COLO668 (cell line): ENCODE measurements at regions not wholly inside any gene's neighbourhood (a gene's known extent, or its start where the extent isn't known, plus 50 kb on each side); places are given as distances from the start of the nearest gene placed in this dataset.

Experiments used
- DNase-seq: peaks from one replicate; lab custom pipeline; 2025; ENCODE audit not compliant: unreplicated experiment; lab: John Stamatoyannopoulos, UW

DNA sequence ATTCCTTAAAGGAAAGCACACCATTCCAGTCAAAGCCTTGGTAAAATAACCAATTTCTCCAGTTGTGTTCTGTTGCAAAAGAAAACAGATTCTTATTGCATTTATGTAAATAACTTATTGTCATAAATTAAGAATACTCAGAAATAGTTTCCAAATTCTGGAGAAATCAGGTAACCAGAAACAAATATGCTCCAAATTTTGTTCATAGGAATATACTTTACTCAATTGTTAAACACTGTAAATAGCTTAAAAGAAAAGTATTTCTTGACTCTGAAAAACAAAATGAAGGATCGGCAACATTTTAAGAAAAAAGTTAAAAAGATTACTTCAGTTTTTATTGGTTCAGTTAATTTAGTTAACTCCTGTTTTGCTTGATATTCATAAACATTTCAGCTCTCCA is 67.1 kb upstream of the PIK3CG start:
- DNase-seq = no peak

DNA sequence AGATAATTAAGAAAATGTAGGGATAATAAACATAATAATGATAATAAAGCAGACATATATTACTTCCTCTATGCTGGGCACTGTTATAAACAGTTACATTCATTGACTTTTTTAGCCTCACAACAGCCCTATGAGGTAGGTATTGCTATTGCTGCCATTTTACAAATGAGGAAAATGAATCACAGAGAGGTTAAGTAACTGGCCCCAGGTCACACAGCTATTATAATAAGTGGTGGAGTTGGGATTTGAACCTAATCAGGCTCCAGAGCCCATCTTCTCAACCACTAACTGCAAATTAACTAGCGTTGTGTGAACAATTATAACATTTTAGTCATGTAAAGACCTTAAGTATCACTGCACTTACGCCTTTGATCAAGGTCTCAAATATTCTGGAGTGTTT is 62.5 kb upstream of the PIK3CG start:
- DNase-seq = no peak

DNA sequence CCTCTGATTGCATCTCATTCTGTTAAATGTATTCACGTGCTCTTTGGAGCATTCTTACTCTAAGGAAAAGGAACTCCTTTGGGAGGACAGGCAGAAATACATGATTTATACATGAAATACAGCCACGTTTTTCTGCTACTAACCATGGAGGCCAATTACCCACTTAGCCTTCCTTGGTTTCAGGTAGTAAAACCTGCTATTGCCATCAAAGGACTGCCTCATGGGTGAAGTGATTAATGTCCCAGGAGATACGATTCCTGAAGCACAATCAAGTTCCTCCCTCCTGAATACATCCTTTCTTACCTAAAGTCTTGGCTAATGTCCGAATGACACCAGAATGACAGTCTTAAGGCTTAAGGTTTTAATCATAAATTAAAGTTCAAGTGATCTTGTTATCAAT is 58.5 kb upstream of the PIK3CG start:
- DNase-seq = no peak

DNA sequence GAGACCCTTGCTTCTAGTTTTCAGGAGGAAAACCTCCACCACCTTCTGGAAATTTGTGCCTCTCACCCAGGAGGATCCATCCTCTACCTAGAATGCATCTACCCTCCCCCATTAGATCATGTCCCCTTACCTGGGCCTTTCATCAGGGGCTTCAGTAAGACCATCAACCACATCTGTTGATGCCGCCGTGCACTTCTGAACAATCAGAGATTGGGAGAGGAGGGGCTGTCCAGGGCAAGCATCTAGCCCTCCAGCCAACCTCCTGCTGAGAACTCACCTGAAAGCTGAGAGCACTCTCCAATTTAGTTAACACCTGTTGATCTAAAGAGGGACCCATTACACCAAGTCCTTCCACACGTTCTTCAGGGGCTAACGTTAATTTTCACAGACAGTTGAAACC is 57.6 kb upstream of the PIK3CG start:
- DNase-seq = no peak

DNA sequence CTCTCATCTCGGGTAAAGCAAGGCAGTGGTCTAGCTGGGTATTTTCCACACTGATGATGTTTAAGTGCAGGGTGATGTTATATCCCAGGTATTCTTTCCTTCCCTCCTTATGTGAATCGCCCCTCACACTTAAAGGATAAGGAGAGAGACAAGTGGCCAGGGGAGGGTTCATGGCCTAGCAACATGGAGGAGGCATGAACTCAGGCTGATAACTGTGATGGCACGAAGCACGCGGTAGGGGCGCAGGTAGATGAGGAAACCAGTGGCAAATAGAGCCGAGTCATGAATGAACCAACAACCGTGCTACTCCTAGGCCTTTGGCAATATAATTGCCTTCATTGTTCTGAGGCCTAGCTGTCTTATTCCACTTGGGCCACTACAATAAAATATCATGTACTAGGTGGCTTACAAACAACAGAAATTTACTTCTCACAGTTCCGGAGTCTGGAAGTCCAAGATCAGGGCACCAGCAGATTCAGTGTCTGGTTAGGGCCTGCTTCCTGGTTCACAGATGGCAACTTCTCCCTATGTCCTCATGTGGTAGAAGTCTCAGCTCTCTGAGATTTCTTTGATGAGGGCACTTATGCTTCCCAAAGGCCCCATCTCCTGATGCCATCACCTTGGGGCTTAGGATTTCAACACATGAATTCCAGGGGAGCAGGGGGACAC is 56.0 kb upstream of the PIK3CG start:
- DNase-seq = no peak

DNA sequence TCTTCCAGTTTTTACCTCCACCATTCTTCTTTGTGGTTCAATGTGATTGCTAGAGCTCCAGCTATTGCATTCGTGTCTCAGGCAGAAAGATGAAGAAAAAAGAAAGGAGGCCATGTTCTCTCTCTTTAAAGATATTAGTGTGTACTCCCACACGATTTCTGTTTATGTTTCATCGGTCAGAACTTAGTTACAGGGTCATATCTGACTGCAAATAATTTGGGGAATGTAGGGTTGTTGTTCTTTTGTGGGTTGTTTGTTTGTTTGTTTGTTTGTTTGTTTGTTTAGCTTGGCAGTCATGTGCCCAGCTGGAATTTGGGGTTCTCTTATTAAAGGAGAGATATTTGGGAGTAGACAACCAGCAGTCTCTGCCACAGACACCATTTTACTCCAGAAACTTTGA is 53.6 kb upstream of the PIK3CG start:
- no peak for DNase-seq

DNA sequence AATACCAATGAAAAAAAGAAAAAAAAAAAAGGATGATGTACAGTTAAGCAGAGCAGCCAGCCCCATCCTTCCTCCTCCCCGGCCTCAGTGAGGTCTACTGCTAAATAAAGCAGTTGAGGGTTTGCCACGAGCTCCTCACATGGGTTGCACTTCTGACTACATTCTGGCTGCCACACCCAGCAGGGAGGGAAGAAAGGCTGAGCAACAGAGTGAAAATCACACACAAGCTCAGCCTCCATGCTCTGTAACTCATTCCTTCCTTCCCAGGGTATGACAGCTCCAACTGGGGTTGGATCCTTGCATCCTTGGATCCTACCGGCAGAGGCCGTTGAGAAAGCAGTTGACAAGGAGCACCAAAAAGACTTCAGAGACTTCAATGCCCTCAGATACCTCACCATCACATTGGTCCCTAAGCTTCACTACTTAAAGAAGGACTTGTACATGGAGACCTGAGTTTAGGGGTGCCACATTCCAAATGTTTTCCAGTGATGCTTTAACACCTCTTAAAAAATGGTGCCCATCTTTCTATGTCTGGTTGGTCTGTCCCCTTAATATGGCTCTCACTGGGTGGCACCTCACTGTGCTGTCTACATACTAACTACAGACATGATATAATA is 52.9 kb upstream of the PIK3CG start:
- no peak for DNase-seq

DNA sequence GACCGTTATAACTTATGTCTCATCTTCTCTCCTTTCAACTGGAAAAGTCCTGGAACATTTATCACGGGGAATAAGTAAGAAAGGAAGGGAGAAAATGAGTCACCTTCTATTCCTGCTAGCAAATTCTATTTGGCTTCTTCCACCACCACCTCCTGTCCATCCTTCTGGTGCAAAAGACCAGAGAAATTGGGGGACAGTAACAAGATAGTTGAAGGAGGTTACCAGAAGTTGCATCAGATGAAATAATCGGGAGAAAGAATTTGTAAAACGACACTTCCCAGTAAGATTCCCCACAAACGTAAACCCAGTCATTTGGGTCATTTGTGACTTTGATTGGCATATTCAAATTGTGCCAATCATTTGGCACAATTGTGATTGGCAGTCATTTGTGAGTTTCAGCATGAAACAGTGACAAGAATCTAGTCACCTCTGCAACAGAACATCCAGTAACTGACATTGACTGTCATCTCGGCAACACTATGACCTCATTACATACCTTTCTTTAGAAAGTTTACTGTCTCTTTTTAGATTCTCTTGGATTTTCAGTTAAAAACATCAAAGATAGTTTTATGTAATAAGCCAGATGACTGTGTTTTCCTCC is 51.3 kb upstream of the PIK3CG start:
- DNase-seq = no peak

DNA sequence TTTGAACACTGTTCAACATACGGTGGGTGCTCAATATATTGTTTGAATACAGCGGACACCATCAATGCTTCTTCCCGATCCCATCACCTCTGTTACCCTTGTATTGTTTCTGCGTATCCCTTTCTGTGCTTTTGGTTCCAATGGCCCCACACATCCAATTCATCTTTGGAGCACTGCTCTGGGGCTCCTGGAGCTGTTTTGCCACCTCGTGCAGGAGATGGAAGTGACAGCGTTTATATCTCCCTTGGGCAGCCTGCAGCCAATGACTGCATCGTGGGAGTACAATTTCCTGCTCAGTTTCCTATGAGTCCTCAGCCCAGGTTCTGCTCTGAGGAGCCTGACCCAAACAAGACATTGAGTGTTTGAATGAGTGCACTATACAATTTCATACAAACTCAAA is 50.2 kb upstream of the PIK3CG start:
- no peak for DNase-seq
